Right lobe of liver (tissue), 6 donors: ENCODE measurements at regions not wholly inside any gene's neighbourhood (a gene's known extent, or its start where the extent isn't known, plus 50 kb on each side); places are given as distances from the start of the nearest gene placed in this dataset.

Source experiments
- ATAC-seq, 4 donors: fragments of 200-7000 bp; cut with Tn5 transposase; one replicate each; pipeline ENCODE4 v1.9.1; 2020; ENCODE audit warnings: mild to moderate bottlenecking in 4 of 4, moderate library complexity in 4 of 4
- DNase-seq, 3 donors: peaks; one replicate each; pipeline ENCODE4 v3.0.0-alpha.2; 2020
- H3K27ac ChIP-seq, 3 donors: fragments of 200-600 bp; one replicate each; pipeline ENCODE4 v1.8.0; 2022
- H3K27me3 ChIP-seq, 2 donors: fragments of 200-600 bp; one replicate each; pipeline ENCODE4 v1.8.0; 2022
- H3K36me3 ChIP-seq, 4 donors: fragments of 200-600 bp; sonication (generic) in 1 of 4; one replicate each; pipeline versions ENCODE4 v1.5.1 to v1.8.0; 2017 to 2022; ENCODE audit warnings: control low read depth in 1 of 4
- H3K4me1 ChIP-seq, 4 donors: fragments of 200-600 bp; sonication (generic) in 1 of 4; one replicate each; pipeline versions ENCODE4 v1.5.1 to v1.8.0; 2017 to 2022; ENCODE audit warnings: control low read depth in 1 of 4
- H3K4me3 ChIP-seq, 3 donors: fragments of 200-600 bp; one replicate each; pipeline ENCODE4 v1.8.0; 2022
- H3K9me3 ChIP-seq, 4 donors: fragments of 200-600 bp; sonication (generic) in 1 of 4; one replicate each; pipeline versions ENCODE4 v1.5.1 to v1.8.0; 2017 to 2022; ENCODE audit warnings: control low read depth in 1 of 4
- CTCF ChIP-seq, 4 donors: fragments of 200-600 bp in 3 of 4; fragments of 450-650 bp in 1 of 4; IDR thresholded peaks; one replicate each; pipeline versions ENCODE4 v1.5.1 to v1.8.0; 2016 to 2022; ENCODE audit warnings: antibody characterized with exemption in 4 of 4, mild to moderate bottlenecking in 2 of 4
- POLR2A ChIP-seq: fragments of 450-650 bp; IDR thresholded peaks from one replicate; pipeline ENCODE4 v1.6.1; 2017; ENCODE audit warnings: antibody characterized with exemption, mild to moderate bottlenecking
- WGBS: methylation state at CpG from one replicate; pipeline ENCODE4 v1.1.6; 2018; ENCODE audit warnings: low coverage, low lambda C conversion rate; ENCODE audit not compliant: insufficient coverage; ENCODE audit errors: missing lambda C conversion rate; 5-methylcytosine and 5-hydroxymethylcytosine counted together
- intact Hi-C, 2 donors: fragments of 100-400 bp; cut with DNase I; formaldehyde crosslinking; loops; one replicate each; pipeline versions ENCODE4 v1.11.2 to v1.14.1; 2022
- donor health status: DM: no; HTN: yes; CAD: no.
- donor health status: DM: no; HTN: no; CAD: no.
- donor health status: DM: no; HTN: no; CAD: no.
- donor health status: DM: no; HTN: yes; CAD: no.
- donor health status: DM: no; HTN: yes; CAD: no.

DNA sequence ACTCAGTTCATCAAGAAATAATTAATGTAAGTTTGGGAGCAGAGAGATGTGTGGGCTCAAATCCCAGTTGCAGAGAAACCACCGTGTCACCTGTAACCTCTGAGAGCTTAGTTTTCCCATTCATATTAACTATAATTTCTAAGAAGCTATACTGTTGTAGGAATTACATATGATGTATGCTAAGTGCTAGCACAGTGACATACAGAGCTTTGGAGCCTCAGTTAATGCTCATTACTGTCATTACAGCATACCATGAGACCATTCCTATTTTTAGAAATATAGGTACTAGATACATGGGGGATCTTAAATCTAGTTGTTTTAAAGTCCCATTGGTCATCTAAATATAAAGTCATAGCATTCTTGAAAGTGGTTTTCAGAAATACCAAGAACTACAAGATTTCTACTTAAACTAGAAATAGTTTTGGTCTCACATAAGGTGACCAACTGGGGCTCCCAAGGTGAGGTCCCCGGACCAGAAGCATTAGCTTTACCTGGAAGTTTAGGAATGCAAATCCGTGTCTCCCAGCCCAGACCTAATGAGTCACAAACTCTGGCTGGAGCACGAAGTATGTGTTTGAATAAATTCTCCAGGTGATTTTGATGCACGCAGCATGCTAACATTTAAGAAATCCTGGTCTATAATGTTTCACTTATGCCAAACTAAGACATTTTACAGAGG lies 144.6 kb downstream of the LACC1 start:
- Histone ChIP-seq H3K9me3 (no peaks in the 10 kb centered on the region), H3K27me3 (no peaks in the 10 kb centered on the region), H3K4me3 (no peak overlapping the region), H3K36me3 (no peaks in the 10 kb centered on the region), H3K4me1 (no peaks in the 10 kb centered on the region), H3K27ac (no peak overlapping the region)
- no peak for TF ChIP-seq POLR2A
- TF ChIP-seq CTCF (IDR thresholded peaks at IDR 0.05) = no peak
- intact Hi-C loops = no loop called here
- 75% methylated on average over 3 of the region's 5 CpGs for WGBS
- ATAC-seq = no peak
- DNase-seq = no peak

DNA sequence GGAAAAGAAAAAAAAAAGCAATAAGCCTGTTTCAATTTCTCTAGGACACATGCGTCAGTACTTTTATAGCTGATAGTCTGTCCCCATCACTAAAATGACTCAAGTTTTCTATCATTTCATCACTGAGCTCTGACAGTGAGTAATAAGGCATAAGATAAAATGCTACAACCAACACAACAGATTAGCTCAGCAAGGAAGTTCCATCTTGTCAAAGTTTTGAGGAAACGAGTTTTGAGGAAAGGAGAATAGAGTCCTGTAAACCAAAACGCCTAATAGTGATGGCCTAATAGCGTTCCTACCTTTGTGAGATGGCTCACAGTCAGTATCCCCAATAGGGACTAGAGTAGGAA lies 145.1 kb downstream of the LACC1 start:
- WGBS = 58% methylated on average over 4 of the region's 4 CpGs
- no peaks in the 10 kb centered on the region for H3K36me3 ChIP-seq
- H3K27ac ChIP-seq = no peak overlapping the region
- DNase-seq = no peak
- H3K9me3 ChIP-seq = no peaks in the 10 kb centered on the region
- H3K27me3 ChIP-seq = no peaks in the 10 kb centered on the region
- H3K4me1 ChIP-seq = no peaks in the 10 kb centered on the region
- TF ChIP-seq POLR2A = no peak
- TF ChIP-seq CTCF (IDR thresholded peaks at IDR 0.05) = no peak
- ATAC-seq = no peak
- intact Hi-C loops = no loop called here
- no peak overlapping the region for H3K4me3 ChIP-seq

DNA sequence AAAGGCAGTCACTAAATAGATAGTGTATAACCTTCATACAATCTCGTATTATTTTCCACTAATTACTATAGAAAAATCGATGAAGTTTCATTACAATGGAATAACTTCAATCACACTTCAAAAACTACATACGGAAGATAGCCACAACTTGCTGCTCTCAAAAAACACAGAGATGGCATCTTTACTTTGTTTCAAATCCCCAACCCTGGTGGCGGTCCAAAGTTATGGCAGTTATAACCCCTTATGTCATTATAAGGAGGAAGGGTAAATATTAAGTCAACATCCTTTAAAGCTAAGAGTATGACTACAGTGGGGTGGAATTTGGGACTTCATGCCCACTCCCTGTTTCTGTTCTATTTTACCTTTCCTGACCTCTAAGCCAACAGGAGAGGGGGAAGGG lies 146.5 kb downstream of the LACC1 start:
- DNase-seq = no peak
- Histone ChIP-seq H3K4me3 (no peak overlapping the region), H3K27ac (no peak overlapping the region), H3K36me3 (no peaks in the 10 kb centered on the region), H3K4me1 (peaks cover 0 to 3% (median 0%) of the 10 kb centered on the region in 4 donors), H3K9me3 (no peaks in the 10 kb centered on the region), H3K27me3 (no peaks in the 10 kb centered on the region)
- TF ChIP-seq CTCF (IDR thresholded peaks at IDR 0.05) (no peak), POLR2A (no peak)
- ATAC-seq = no peak
- WGBS = 82% methylated on average over 4 of the region's 4 CpGs
- intact Hi-C loops = no loop called here

- Histone ChIP-seq H3K9me3 (no peaks in the 10 kb centered on the region), H3K4me1 (peaks cover 0 to 3% (median 0%) of the 10 kb centered on the region in 4 donors), H3K27me3 (no peaks in the 10 kb centered on the region), H3K36me3 (no peaks in the 10 kb centered on the region), H3K4me3 (no peak overlapping the region), H3K27ac (no peak overlapping the region)
- TF ChIP-seq CTCF (IDR thresholded peaks at IDR 0.05) (no peak), POLR2A (no peak)
- intact Hi-C loops = no loop called here
- DNase-seq = no peak
- 79% methylated on average over 3 of the region's 3 CpGs for WGBS
- ATAC-seq = no peak
These were observed 149.0 kb downstream of the LACC1 start for GRCh38 chr13:44028734-44029133.

- H3K9me3 ChIP-seq = no peaks in the 10 kb centered on the region
- no peak overlapping the region for H3K4me3 ChIP-seq
- no peak overlapping the region for H3K27ac ChIP-seq
- 44% methylated on average over 2 of the region's 3 CpGs for WGBS
- H3K4me1 ChIP-seq = peaks cover 0 to 3% (median 0%) of the 10 kb centered on the region in 4 donors
- ATAC-seq (peak; percentile 25 to 84 (median 43)), DNase-seq (no peak)
- intact Hi-C loops = no loop called here
- H3K36me3 ChIP-seq = no peaks in the 10 kb centered on the region
- H3K27me3 ChIP-seq = no peaks in the 10 kb centered on the region
- TF ChIP-seq POLR2A = no peak
- no peak for TF ChIP-seq CTCF (IDR thresholded peaks at IDR 0.05)
These were observed 150.9 kb downstream of the LACC1 start for GRCh38 chr13:44030615-44031014.
